ENCODE measurements at regions not wholly inside any gene's neighbourhood (a gene's known extent, or its start where the extent isn't known, plus 50 kb on each side); places are given as distances from the start of the nearest gene placed in this dataset.

DNA sequence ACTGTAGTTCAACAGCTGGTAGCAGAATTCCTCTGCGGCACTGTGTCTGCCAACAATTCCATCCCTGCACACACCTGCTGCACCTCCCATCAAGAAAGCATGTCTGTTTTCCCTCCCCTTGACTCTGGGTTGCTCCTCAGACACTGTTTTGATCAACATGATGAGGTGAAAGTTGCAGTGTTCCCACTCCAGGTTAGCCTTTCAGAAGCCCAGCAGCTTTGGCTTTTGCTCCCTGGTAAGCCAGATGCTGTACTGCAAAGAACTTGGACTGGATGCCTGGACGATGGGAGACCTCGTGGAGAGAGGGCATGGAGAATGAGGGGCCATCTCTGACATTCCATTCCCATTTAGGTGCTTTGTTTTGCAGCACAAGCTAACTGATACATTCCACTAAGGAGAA is 79.1 kb upstream of the MAFB start:
- no peak for DNase-seq (ENCODE audit: low read depth)
- no peak overlapping the region for H3K4me3 ChIP-seq (ENCODE audit: low read length)
- TF ChIP-seq, protein P1, sequence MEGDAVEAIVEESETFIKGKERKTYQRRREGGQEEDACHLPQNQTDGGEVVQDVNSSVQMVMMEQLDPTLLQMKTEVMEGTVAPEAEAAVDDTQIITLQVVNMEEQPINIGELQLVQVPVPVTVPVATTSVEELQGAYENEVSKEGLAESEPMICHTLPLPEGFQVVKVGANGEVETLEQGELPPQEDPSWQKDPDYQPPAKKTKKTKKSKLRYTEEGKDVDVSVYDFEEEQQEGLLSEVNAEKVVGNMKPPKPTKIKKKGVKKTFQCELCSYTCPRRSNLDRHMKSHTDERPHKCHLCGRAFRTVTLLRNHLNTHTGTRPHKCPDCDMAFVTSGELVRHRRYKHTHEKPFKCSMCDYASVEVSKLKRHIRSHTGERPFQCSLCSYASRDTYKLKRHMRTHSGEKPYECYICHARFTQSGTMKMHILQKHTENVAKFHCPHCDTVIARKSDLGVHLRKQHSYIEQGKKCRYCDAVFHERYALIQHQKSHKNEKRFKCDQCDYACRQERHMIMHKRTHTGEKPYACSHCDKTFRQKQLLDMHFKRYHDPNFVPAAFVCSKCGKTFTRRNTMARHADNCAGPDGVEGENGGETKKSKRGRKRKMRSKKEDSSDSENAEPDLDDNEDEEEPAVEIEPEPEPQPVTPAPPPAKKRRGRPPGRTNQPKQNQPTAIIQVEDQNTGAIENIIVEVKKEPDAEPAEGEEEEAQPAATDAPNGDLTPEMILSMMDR (conservative IDR thresholded peaks at IDR 0.05; ENCODE audit: low read length) = no peak

GRCh38 chr20:40769677-40770285 is 80.7 kb upstream of the MAFB start:
- no peak overlapping the region for H3K4me3 ChIP-seq (ENCODE audit: low read length)
- no peak for DNase-seq (ENCODE audit: low read depth)
- TF ChIP-seq, protein P1 (conservative IDR thresholded peaks at IDR 0.05; ENCODE audit: low read length) = no peak

DNA sequence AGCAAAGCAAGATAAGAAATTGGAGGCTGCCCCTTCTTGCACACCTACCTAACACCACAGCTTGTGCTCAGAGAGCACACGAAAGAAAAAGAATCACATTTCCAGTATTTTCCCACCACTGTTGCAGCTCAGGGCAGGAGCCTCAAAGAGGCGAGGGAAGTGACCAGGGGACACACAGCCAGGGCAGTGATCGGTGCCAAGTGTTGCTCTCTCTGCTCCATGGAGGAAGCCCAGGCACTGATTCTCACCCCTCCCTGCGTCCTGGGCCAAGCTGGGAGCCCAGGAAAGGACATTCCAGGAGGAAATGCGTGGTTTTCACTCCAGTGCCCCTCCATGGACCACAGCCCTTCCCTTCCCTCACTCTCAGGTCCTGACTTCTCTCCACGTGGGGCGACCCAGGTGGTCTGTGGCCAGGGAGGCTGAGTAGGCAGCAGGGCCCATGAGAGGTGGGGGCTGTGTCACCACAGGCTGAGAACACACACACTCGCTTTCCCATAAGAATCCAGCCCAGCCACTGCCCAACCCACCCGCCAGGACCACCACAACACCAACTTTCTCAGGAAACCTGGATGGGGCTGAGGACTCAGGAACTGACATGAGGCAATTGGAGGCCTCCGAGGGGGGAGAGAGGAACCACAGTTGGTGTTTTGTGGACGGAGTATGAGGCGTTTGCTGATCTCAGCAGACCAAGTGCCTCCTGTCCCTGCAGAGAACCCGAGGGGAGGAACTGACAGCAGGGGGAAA is 81.7 kb upstream of the MAFB start:
- TF ChIP-seq, protein P1 (conservative IDR thresholded peaks at IDR 0.05; ENCODE audit: low read length) = no peak
- no peak overlapping the region for H3K4me3 ChIP-seq (ENCODE audit: low read length)
- DNase-seq (ENCODE audit: low read depth) = no peak

DNA sequence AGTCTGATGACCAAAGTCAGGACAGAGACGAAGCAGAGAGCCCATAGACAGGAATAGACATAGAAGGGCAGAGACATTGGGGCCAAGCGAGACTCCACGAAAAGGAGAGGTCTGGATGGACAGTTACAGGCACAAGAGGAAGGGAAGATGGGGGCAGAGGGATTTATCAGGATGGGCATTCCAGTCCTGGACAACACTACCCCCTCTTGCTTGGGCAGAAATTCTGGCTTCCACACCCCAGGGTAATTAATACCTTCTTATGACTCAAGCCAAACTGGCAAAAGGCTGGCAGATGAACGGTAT is 82.2 kb upstream of the MAFB start:
- TF ChIP-seq, protein P1 (conservative IDR thresholded peaks at IDR 0.05; ENCODE audit: low read length) = no peak
- H3K4me3 ChIP-seq (ENCODE audit: low read length) = no peak overlapping the region
- DNase-seq (ENCODE audit: low read depth) = no peak

DNA sequence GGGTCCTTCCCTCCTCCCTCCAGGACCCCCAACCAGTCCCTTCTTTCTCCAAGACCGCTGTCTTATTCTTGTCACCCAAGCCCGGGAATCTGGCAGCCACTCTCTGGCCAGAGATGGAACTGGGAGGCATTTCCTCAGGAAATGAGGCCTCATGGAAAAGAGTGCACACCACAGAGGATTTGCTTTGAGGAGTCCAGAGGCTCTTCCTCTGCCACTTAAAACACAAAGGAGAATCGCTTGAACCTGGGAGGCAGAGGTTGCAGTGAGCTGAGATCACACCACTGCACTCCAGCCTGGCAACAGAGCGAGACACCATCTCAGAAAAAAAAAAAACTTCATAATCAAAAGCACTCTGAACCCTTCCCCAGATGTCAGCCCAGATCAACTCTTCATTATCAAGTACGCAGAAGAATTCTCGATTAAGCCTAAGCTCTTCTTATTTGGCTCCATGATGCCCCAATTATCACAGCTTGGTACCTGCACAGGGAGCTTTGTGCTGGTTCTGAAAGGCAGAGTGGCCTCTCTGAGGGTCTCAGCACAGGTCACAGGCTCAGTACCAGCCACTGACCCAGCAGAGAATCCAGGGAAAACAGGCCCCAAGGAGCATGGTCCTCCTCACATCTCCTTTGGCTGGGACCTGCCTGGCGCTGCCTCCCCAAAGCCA is 82.9 kb upstream of the MAFB start:
- no peak for DNase-seq (ENCODE audit: low read depth)
- TF ChIP-seq, protein P1 (conservative IDR thresholded peaks at IDR 0.05; ENCODE audit: low read length) = no peak
- no peak overlapping the region for H3K4me3 ChIP-seq (ENCODE audit: low read length)

GRCh38 chr20:40773376-40773775 is 84.3 kb upstream of the MAFB start:
- TF ChIP-seq, protein P1 (conservative IDR thresholded peaks at IDR 0.05; ENCODE audit: low read length) = no peak
- no peak overlapping the region for H3K4me3 ChIP-seq (ENCODE audit: low read length)

DNA sequence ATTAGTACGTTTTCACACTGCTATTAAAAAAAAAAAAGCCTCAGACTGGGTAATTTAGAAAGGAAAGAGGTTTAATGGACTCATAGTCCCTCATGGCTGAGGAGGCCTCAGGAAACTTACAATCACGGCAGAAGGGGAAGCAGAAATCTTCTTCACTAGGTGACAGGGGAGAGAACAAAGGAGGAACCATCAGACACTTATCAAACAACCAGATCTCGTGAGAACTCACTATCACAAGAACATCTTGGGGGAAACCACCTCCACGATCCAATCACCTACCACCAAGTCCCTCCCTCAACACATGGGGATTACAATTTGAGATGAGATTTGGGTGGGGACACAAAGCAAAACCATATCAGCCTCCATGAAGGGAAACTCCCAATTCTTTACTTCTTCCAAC is 85.2 kb upstream of the MAFB start:
- TF ChIP-seq, protein P1 (conservative IDR thresholded peaks at IDR 0.05; ENCODE audit: low read length) = no peak
- no peak for DNase-seq (ENCODE audit: low read depth)

More at GRCh38 chr20:40773376-40773775, 84.3 kb upstream of the MAFB start:
- no peak for DNase-seq (ENCODE audit: low read depth)

More for the DNA sequence above, 85.2 kb upstream of the MAFB start:
- no peak overlapping the region for H3K4me3 ChIP-seq (ENCODE audit: low read length)

All from AG10803 (cell line).